Heart left ventricle (tissue), 13 donors: ENCODE measurements at regions not wholly inside any gene's neighbourhood (a gene's known extent, or its start where the extent isn't known, plus 50 kb on each side); places are given as distances from the start of the nearest gene placed in this dataset.

Source experiments
- CTCF ChIP-seq, 12 donors: fragments of 200-600 bp; sonication (generic) in 4 of 12; IDR thresholded peaks; one replicate each; pipeline versions ENCODE4 v1.5.0 to v1.8.0; 2018 to 2022; ENCODE audit warnings: antibody characterized with exemption in 12 of 12, mild to moderate bottlenecking in 5 of 12
- POLR2A ChIP-seq, 2 donors: fragments of 450-650 bp; IDR thresholded peaks; one replicate each; pipeline ENCODE4 v1.6.1; 2017; ENCODE audit warnings: antibody characterized with exemption in 2 of 2, mild to moderate bottlenecking in 2 of 2, moderate library complexity in 2 of 2
- donor health status: ischemic (EF 13 %, LVEDD 7.1; RV severe dilation, severe dysfunction).
- donor health status: DM: no; HTN: yes; CAD: no.
- donor health status: DM: no; HTN: no; CAD: no.
- donor health status: ischemic (EF 25% LVEDD 6.9; RV normal size, moderate dysfunction).
- donor health status: ischemic (EF 25% LVEDD 5.7; RV mildly dilated, moderate dysfunction).
- donor health status: ischemic (EF 35%, LVEDD 5.7; RV mildly dilated, moderate dysfunction).
- donor health status: nonischemic (EF 11% LVEDD 7.7; RV severe dilation, severe dysfunction).
- donor health status: DM: yes; HTN: yes; CAD: no.
- donor health status: PGD.
- donor health status: ischemic (EF 29% LVEDD 5.4; RV normal size, mild dysfunction).
- donor health status: nonischemic (EF 23%, LVEDD 6.1; RV moderate dilation, normal function).

GRCh38 chr12:87801860-87802720 is 227.1 kb downstream of the C12orf50 start:
- TF ChIP-seq POLR2A (IDR thresholded peaks at IDR 0.05) (no peak), CTCF (IDR thresholded peaks at IDR 0.05) (no peak)
